Kidney (tissue), 13 donors: ENCODE measurements at regions not wholly inside any gene's neighbourhood (a gene's known extent, or its start where the extent isn't known, plus 50 kb on each side); places are given as distances from the start of the nearest gene placed in this dataset.

Experiments used
- DNase-seq, 5 donors: peaks; one replicate each; pipeline ENCODE4 v3.0.0-alpha.2; 2013 to 2020
- FAIRE-seq: peaks from 2 replicates; lab custom pipeline; 2012; peaks lifted over from hg19 to GRCh38; lab: Jason Lieb, UNC
- H3K27ac ChIP-seq, 2 donors: one replicate each; pipeline ENCODE4 v1.7.0; 2013; ENCODE audit warnings: low read depth in 2 of 2, low read length in 2 of 2, inconsistent platforms in 1 of 2
- H3K27me3 ChIP-seq: one replicate; pipeline ENCODE4 v1.7.1; 2013; ENCODE audit warnings: low read length, inconsistent platforms; ENCODE audit not compliant: control insufficient read depth, insufficient read depth
- H3K36me3 ChIP-seq, 3 donors: one replicate each; pipeline versions ENCODE4 v1.7.0 to v1.7.1; 2013; ENCODE audit warnings: low read length in 3 of 3, control low read depth in 1 of 3, inconsistent platforms in 1 of 3; ENCODE audit not compliant: insufficient read depth in 3 of 3, control insufficient read depth in 2 of 3
- H3K4me1 ChIP-seq, 3 donors: one replicate each; pipeline versions ENCODE4 v1.7.0 to v1.7.1; 2013; ENCODE audit warnings: low read length in 3 of 3, inconsistent platforms in 1 of 3, low read depth in 1 of 3; ENCODE audit not compliant: control insufficient read depth in 2 of 3, insufficient read depth in 2 of 3
- H3K4me3 ChIP-seq, 3 donors: one replicate each; pipeline versions ENCODE4 v1.7.0 to v1.8.1; 2013; ENCODE audit warnings: low read length in 3 of 3, control low read depth in 1 of 3, inconsistent platforms in 1 of 3
- H3K9ac ChIP-seq, 3 donors: one replicate each; pipeline versions ENCODE4 v1.7.0 to v1.7.1; 2013; ENCODE audit warnings: low read length in 3 of 3, control low read depth in 1 of 3, inconsistent platforms in 1 of 3
- H3K9me3 ChIP-seq, 3 donors: one replicate each; pipeline versions ENCODE4 v1.7.0 to v1.7.1; 2013; ENCODE audit warnings: low read length in 3 of 3, control low read depth in 1 of 3, inconsistent platforms in 1 of 3; ENCODE audit not compliant: control insufficient read depth in 2 of 3, insufficient read depth in 1 of 3
- CTCF ChIP-seq: IDR thresholded peaks from 3 replicates; pipeline ENCODE4 v1.5.1; 2012; ENCODE audit warnings: mild to moderate bottlenecking, moderate library complexity, borderline replicate concordance; ENCODE audit not compliant: insufficient read depth; ENCODE audit errors: extremely low read depth
- intact Hi-C: fragments of 100-400 bp; cut with DNase I; formaldehyde crosslinking; loops from one replicate; pipeline ENCODE4 v1.11.1; 2022
- donor health status: control.
- donor health status: control.
- donor health status: control.
- donor health status: control.
- donor health status: control.
- donor health status: DM: yes; HTN: yes; CAD: no.
- donor health status: Normal renal cell carcinoma (clear cell type).

DNA sequence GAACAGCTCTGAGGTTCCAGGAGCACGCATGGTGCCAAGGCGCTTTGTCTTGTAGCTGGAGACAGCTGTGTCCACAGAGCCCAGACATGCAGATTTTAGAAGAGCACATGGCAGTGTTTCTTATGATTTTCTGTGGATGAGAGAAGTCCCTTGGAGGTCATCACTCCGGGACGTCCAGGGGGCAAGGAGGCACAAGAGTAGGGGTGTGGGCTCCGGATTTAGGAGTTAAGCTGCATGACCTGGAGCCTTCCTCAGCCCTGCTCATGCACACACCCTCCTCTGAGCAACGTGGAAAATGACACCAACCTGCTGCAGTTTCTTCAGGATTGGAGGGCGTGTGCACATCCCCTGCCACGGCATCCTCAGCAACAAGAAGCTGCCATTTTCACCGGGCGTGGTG lies 1286.7 kb downstream of the TBC1D22A start:
- no peaks in the 10 kb centered on the region for H3K4me1 ChIP-seq

GRCh38 chr22:48047722-48048500 lies 1285.5 kb downstream of the TBC1D22A start:
- intact Hi-C loops: no loop called here
- Histone ChIP-seq H3K36me3 (no peaks in the 10 kb centered on the region), H3K9ac (no peak overlapping the region), H3K4me1 (no peaks in the 10 kb centered on the region), H3K27me3 (no peaks in the 10 kb centered on the region), H3K9me3 (no peaks in the 10 kb centered on the region), H3K4me3 (no peak overlapping the region), H3K27ac (no peak overlapping the region)
- no peak for DNase-seq
- no peak for TF ChIP-seq CTCF
- FAIRE-seq: no peak

More for the DNA sequence above, 1286.7 kb downstream of the TBC1D22A start:
- H3K27ac ChIP-seq: no peak overlapping the region
- no peaks in the 10 kb centered on the region for H3K36me3 ChIP-seq
- DNase-seq (no peak), FAIRE-seq (no peak)
- no peaks in the 10 kb centered on the region for H3K9me3 ChIP-seq
- no peak for TF ChIP-seq CTCF
- H3K4me3 ChIP-seq: no peak overlapping the region
- no peak overlapping the region for H3K9ac ChIP-seq
- intact Hi-C loops: no loop called here
- no peaks in the 10 kb centered on the region for H3K27me3 ChIP-seq

- Histone ChIP-seq H3K9me3 (no peaks in the 10 kb centered on the region), H3K27me3 (no peaks in the 10 kb centered on the region), H3K4me3 (no peak overlapping the region), H3K4me1 (no peaks in the 10 kb centered on the region), H3K36me3 (no peaks in the 10 kb centered on the region), H3K9ac (no peak overlapping the region), H3K27ac (no peak overlapping the region)
- intact Hi-C loops: no loop called here
- DNase-seq (no peak), FAIRE-seq (no peak)
- TF ChIP-seq CTCF: no peak
Observed at GRCh38 chr22:48045369-48045768, 1282.9 kb downstream of the TBC1D22A start.
